Kasumi-1 (cell line): ENCODE measurements at regions not wholly inside any gene's neighbourhood (a gene's known extent, or its start where the extent isn't known, plus 50 kb on each side); places are given as distances from the start of the nearest gene placed in this dataset.
"Not testable (repeated sequence)": the region's sequence is repeated elsewhere in the genome, so short reads cannot be mapped to it uniquely, and the experiment has no call there.

Experiments used
- DNase-seq, 2 experiments: peaks; one replicate each; lab custom pipeline; 2025; lab: John Stamatoyannopoulos, UW

DNA sequence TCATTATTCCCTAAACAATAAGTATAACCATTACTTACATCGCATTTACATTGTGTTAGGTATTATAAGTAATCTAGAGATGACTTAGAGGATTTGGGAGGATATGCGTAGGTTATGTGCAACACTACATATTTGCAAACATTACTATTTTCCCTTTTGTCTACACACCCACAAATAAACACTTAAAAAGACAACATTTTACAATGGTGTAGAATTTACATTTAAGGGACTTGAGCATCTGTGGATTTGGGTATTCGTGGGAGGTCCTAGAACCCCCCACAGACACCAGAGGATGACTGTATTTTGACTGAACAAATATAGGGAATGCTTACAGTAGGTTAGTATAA, 220.2 kb upstream of the MYO3A start:
- DNase-seq = no peak

DNA sequence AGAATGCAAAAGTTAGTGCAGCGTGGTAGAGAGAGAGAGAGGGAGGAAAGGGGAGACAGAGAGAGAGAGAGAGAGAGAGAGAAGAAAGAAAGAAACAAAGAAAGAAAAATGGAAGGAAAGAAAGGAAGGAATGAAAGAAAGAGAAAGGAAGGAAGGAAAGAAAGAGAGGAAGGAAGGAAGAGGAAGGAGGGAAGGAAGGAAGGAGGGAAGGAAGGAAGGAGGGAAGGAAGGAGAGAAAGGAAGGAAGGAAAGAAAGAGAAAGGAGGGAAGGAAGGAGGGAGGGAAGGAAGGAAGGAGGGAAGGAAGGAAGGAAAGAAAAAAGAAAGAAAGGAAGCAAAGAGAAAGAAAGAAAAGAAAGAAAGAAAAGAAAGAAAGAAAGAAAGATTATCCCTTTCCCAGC, 209.8 kb upstream of the MYO3A start:
- DNase-seq = no peak

DNA sequence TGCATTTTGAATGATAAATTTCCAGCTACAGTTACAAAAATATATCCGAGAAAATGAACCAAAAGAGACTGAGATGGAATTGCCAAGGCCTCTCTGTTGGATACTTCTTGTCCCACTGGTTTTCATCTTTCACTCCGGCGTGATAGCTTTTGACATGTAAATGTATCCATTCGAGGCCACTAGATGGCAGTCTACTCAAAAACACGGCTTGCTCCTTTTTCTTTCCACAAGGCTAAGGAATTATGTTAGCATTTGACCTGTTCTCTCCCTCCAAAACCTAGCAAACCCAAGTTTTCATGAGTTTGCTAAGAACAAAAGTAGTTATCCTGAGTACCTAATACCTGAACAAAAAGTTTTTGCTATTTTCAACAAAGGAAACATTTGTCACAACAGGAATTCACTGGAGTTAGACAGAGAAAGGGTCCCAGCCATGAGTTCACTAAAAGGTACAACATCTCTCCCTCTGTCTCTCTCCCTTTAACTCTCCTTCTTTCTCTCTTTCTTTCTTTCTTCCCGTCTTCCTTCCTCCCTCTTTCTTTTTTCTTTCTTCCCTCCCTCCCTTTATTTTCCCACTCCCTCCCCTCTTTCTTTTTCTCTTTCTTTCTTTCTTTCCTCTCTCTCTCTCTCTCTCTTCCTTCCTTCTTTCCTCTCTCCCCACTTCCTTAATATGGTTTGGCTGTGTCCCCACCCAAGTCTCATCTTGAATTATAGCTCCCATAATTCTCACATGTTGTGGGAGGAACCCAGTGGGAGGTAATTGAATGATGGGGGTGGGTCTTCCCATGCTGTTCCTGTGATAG, 207.9 kb upstream of the MYO3A start:
- DNase-seq = peak; percentile 89 to 94

DNA sequence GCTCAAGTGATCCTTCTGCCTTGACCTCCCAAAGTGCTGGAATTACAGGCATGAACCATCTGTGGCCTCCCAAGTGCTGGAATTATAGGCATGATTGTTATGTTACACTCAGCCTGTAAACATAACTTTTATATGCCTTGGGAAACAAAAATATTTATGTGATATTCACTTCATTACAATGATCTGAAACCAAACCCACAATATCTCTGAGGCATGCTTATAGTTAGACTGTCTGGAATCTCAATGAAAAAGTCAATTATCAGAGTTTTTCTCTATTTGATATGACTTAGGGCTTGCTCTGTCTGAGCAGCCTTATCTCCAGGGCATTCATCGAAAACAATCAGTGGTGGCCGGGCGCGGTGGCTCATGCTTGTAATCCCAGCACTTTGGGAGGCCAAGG, 195.3 kb upstream of the MYO3A start:
- DNase-seq = no peak

DNA sequence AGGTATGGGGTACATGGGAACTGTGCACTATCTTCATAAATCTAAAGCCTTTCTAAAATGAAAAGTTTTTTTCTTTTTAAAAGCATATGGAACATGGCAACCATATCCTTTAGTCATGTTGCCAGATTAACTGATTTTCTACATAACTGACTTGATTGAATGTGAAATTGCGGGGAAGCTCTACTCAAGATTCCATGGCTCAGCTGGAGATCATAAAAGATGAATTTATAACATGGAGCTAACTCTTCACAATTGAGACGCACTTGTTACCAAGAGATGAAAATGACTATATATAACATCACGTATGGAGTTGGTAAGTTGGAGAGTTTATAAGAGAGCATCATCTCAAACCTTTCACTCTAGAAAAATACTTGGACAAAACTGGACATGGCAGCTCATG, 190.2 kb upstream of the MYO3A start:
- no peak for DNase-seq

DNA sequence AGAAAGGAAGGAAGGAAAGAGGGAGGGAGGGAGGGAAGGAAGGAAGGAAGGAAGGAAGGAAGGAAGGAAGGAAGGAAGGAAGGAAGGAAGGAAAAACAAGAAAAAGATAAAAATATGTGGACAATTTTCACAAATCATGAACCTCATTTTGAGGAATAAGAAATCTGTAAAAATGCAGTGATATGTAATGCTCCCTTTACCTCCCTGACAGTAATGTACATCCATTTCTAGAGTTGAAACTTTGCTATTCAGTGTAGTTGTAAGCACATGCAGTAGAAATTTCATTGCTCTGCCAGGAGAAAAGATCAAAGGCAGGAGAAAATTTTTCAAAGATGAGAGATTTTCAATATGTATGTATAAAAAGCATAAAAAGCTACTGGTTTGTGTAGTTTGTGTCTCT, 189.5 kb upstream of the MYO3A start:
- no peak for DNase-seq

DNA sequence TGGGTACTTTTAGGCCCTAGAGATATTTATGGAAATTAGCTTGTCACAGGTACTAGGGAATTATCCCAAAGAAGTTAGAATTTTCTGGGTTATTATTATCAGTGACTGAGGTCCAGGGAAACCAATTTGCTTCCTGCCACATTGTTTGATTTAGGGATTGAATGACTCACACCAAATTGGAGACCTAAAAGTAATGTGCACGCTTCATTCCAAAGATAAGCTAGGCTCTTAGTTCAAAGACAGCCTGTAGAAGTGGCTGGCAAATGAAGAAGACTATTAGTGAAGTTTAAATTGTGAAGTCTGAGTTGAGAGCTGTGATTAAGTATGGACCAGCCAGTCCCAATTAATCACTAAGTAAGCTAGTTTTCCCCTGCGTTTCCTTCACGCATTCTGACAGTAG, 188.1 kb upstream of the MYO3A start:
- no peak for DNase-seq

DNA sequence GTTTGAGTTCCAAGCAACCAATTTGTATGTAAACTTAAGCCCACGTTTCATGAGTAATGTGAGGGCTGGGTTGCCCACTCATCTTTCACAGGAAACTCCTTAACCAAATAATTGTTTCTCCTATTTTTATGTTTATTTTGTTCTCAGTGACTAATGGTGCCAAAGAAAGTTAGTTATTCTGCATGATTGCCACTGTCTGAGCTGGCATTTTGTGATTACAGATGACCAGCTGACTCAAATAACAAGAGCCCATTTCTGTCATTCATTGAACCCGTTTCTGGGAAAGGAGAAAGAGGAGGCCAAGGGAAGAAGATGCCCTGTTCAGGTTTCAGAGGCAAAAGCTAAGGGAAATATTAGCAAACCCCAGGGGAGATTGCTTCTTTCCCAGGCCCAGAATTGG, 186.9 kb upstream of the MYO3A start:
- no peak for DNase-seq

DNA sequence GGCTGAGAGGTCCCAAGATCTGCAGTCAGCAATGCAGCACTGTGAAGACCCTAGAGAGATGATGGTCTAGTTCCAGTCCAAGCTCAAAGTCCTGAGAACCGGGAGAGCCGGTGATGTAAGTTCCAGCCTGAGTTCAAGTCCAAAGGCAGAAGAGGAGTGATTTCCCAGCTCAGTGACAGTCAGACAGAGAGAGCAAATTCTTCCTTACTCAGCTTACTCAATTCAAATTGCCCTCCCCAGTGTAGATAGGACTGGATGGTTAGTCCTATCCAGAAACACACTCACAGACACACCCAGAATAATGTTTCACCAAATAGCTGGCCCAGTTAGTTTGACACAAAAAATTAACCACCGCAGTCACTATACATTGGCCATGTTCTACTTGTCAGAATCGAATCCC, 185.5 kb upstream of the MYO3A start:
- DNase-seq = no peak

DNA sequence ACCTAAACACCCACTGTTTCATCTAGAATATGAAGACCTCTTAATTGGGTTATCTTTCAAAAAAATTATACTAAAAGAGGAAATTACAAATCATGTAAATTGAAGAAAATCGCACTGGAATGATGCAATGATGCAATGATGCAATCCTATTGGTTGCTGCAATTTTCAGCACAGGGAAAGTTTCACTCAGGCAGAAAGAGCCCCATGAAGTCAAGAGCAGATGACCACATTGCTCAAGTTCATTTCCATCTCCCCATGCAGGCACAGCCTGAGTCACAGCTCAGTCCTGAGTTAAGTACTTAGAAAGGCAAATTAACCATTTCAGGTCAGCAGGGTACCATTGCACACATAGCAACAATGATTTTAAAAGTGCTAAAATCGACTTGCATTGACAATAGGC, 180.3 kb upstream of the MYO3A start:
- no peak for DNase-seq

DNA sequence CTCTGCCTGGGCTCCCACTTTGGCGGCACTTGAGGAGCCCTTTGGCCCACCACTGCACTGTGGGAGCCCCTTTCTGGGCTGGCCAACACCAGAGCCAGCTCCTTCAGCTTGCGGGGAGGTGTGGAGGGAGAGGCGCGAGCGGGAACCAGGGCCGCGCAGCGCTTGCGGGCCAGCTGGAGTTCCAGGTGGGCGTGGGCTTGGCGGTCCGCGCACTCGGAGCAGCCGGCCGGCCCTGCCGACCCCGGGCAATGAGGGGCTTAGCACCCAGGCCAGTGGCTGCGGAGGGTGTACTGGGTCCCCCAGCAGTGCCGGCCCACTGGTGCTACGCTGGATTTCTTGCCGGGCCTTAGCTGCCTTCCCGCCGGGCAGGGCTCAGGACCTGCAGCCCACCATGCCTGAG, 178.2 kb upstream of the MYO3A start:
- not testable (repeated sequence) for DNase-seq

DNA sequence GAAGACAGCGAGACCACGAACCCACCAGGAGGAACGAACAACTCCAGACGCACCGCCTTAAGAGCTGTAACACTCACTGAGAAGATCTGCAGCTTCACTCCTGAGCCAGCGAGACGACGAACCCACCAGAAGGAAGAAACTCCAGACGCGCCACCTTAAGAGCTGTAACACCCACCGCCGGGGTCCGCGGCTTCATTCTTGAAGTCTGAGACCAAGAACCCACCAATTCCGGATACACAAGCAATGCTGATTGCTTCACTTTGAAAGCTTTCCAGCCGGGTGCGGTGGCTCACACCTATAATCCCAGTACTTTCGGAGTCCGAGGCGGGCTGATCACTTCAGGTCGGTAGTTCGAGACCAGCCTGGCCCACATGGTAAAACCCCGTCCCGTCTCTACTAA, 177.2 kb upstream of the MYO3A start:
- no peak for DNase-seq

DNA sequence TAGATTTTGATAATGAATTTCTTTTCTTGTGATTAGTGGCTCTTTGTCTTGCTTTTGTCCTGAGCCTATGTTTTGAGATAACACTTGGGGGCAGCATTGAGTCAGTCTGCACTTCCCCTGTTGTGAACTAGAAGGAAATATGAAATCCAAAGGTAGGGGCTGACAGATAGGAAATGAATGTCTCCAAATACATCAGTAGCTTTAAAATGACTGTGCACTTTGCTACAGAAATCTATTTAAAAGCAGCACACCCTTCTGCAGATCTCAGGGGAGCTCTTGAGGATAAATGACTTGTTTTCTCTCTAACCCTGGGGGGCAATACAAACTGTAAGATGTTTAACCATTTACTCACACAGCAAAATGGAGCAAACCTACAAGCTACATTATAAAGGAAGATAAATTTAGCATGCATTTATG, 176.0 kb upstream of the MYO3A start:
- DNase-seq = peak; percentile 71 to 91

DNA sequence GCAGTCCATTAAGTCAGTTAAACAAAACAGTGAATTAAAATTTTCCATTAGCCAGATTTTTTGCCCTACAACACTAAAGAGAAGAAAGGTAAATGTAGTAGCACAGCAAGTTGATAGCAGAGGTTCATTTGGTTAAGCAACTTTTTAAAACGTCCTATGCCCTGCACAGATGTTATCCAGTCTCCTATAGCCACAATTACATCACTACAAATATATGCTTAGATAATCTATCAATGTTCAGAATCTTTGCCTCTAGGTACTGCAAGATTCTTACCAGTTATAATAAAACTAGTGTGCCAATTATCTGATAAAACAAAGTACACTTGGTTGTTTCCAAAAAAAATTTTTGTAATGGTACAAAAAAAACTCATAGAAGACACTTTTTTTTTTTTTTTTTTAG, 175.5 kb upstream of the MYO3A start:
- no peak for DNase-seq

DNA sequence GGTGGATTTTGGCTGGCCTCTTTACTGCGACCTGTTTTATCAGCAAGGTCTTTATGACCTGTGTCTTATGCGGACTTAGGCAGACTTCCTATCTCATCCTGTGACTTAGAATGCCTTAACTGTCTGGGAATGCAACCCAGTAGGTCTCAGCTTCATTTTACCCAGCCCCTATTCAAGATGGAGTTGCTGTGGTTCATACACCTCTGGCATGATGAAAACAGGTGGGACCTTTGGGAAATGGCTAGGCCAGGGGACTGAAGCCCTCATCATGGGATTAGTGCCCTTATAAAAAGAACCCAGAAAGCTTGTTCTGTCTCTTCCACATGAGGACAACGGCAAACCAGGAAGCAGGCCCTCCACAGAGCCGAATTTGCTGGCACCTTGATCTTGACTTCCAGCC, 172.1 kb upstream of the MYO3A start:
- no peak for DNase-seq

DNA sequence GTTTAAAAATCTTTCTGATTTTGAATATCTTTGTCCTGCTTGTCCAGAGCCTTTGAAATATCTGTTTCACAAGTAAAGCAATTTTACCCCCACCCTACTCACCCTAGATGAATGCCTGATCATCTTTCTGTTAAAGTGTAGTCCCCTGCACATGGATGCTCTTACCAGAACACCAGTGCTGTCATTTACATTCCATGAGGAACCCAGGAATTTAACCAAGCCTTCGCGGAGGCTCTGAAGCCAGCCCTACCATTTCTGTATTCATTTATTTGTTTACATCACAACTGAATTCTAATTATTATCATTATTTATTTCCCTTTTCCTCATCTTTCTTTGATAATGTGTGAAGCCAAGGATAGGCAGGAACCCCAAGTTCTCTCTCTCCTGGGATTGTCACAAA, 167.8 kb upstream of the MYO3A start:
- no peak for DNase-seq

DNA sequence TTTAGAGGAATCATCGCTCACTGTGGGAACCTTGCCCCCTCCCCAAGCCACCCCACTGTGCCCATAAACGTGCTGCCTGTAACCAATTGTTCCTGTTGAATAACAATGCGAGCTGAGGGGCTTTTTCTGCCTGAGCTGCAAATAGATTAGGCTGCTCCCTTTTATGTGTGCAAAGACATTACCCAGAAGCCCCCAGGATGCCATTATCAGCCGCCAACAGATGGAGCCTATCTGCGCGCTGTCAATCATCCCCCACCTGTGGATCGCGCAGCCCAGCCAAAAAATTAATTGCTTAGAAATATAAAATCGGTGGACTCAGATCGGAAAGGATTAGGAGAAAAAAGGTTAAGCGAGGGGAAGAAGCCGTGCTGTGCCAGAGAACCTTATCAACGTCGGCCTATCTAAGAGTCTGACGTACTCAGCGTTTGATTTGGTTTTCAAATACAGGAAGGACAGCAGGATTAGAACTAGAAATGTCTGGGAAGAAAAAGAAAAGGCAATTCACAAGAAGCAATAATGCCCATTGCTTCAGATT, 167.3 kb upstream of the MYO3A start:
- no peak for DNase-seq

DNA sequence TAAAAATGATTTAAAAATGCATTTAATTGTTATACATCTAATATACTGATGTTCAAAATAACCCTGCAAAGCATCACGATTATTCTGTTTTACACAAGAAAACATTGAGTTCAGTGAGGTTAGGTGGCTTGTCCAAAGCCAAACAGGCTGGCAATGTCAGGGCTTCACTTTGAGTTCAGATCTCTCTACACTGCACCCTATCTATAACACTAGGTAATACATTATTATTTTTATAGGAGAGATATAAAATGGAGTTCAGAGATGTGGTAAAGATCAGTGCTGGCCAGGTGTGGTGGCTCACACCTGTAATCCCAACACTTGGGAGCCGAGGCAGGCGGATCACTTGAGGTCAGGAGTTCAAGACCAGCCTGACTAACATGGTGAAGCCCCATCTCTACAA, 165.9 kb upstream of the MYO3A start:
- DNase-seq = peak; percentile 13 to 34

DNA sequence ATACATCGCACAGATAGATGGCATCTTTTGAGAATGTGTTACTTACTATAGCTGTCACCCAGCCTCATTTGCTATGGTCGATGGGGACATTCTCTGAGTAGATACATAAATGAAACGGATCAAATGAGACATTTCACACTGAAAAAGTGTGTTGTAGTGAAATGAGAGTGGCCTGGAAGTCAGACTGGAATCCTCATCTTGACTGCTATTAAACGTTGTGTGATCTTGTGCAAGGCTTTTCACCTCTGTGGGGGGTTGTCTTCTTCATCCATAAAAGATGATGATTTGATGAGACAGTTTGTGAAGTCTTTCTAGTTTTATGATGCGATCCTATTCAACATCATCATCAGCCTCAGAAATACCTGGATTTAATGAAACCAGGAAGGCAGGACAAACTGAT, 155.4 kb upstream of the MYO3A start:
- no peak for DNase-seq

DNA sequence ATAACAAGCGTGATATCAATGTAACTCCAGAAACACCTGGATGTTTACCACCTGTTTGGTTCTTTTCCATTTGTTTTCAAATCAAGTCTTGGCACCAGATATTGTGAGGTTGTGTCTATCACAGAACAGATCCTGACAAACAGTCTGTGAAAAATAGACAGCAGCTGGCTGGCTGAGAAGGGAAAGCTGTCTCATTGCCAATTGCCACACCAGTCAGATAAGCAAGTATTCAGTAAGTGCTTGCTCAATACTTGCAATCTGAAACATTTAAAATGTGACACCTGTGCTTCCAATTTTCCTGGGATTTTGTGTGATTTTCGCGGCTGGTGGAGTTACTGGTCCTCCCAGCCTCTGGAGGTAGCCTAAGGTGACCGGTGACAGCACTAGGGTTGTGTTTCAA, 147.9 kb upstream of the MYO3A start:
- DNase-seq = no peak

DNA sequence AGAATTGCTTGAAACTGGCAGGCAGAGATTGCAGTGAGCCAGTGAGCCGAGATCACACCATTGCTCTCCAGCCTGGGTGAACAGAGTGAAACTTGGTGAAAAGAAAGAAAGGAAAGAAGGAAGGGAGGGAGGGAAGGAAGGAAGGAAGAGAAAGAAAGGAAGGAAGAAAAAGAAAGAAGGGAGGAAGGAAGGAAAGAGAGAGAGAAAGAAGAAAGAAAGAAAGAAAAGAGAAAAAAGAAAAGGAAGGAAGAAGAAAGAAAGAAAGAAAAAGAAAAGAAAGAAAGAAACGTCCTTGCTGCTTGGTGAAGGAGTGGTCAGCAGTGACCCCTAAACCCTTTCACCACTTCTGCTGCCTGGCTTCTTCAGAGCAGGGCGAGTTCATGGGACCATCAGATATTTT, 147.1 kb upstream of the MYO3A start:
- DNase-seq = no peak

DNA sequence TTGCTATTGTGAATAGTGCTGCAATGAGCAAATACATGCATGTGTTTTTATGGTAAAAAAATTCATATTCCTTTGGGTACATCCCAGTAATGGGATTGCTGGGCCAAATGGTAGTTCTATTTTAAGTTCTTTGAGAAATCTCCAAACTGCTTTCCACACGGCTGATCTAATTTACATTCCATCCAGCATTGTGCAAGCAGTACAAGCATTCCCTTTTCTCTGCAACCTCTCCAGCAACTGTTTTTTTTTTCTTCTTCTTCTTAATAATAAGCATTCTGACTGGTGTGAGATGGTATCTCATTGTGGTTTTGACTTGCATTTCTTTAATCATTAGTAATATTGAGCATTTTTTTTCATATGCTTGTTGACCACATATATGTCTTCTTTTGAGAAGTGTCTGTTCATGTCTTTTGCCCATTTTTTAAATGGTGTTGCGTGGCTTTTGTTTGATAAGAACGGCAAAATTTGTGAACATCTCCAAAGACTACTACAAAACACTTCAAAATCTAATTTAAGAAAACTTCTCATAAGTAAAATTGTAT, 136.1 kb upstream of the MYO3A start:
- DNase-seq = no peak

DNA sequence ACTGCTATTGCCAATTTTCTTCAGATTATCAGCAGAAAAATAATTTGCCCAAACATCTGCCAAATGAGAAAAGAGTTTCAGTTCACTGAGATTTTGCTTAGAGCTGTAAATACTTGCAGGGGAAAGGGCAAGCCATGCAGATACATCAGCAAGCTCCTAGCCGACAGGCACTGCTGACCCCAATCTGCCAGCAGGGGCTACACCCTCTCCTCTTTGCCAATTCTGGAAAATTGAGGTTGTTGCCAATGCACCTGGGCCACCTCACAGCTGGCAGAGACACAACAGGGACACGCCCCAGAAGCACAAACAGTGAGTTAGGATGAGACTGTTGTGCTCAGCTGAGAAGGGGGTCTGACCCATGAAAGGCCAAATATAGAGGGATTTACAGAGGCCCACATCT, 129.5 kb upstream of the MYO3A start:
- DNase-seq = no peak

DNA sequence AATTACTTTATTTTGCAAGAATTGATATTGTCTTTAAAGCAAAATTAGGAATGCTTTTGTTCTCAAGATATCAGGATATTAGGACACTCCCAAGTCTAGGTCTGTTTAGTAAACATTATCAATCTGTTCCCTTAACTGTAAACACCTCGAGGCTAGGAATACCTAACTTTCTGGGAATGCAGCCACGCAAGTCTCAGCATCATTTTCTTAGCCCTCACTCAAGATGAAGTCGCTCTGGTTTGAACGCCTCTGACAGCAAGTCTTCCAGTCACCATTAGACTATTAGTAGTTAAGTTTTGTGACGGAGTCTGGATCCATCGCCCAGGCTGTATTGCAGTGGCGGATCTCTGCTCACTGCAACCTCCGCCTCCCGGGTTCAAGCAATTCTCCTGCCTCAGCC, 128.0 kb upstream of the MYO3A start:
- no peak for DNase-seq
